ENCODE measurements at regions not wholly inside any gene's neighbourhood (a gene's known extent, or its start where the extent isn't known, plus 50 kb on each side); places are given as distances from the start of the nearest gene placed in this dataset.
"Not testable (repeated sequence)": the region's sequence is repeated elsewhere in the genome, so short reads cannot be mapped to it uniquely, and the experiment has no call there.

- TF ChIP-seq EZH2phosphoT487 (IDR thresholded peaks at IDR 0.05; ENCODE audit: low read depth), result not testable (repeated sequence)
- TF ChIP-seq, protein P1, sequence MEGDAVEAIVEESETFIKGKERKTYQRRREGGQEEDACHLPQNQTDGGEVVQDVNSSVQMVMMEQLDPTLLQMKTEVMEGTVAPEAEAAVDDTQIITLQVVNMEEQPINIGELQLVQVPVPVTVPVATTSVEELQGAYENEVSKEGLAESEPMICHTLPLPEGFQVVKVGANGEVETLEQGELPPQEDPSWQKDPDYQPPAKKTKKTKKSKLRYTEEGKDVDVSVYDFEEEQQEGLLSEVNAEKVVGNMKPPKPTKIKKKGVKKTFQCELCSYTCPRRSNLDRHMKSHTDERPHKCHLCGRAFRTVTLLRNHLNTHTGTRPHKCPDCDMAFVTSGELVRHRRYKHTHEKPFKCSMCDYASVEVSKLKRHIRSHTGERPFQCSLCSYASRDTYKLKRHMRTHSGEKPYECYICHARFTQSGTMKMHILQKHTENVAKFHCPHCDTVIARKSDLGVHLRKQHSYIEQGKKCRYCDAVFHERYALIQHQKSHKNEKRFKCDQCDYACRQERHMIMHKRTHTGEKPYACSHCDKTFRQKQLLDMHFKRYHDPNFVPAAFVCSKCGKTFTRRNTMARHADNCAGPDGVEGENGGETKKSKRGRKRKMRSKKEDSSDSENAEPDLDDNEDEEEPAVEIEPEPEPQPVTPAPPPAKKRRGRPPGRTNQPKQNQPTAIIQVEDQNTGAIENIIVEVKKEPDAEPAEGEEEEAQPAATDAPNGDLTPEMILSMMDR (IDR thresholded peaks at IDR 0.05; ENCODE audit: low read depth, low read length), result not testable (repeated sequence)
Observed at GRCh38 chr12:23253910-23254309, 628.9 kb downstream of the ETNK1 start.
